ENCODE measurements at regions not wholly inside any gene's neighbourhood (a gene's known extent, or its start where the extent isn't known, plus 50 kb on each side); places are given as distances from the start of the nearest gene placed in this dataset.

DNA sequence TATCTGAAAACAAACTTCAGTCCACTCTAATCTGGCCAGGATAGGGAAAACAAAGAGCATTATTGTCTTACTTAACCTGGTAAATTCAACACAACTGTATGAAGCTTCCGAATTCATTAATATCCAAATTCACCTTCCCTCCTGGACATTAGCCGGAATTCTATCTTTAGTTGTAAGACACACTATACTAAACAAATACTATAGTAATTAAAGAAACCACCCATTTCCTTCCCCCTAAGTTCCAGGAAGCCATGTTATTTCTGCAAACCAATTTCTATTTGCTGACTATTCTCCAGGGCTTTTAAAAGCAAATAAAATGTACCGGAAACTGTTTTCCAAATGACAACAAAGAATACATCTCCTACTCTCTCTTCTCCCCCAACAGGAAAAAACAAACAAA lies 122.7 kb upstream of the MDM1 start:
- TF ChIP-seq POLR2A (IDR thresholded peaks at IDR 0.05; ENCODE audit: low read depth, low read length) (no peak), POLR2AphosphoS5 (IDR thresholded peaks at IDR 0.05; ENCODE audit: low read depth, low read length) (no peak), TAF1 (IDR thresholded peaks at IDR 0.05; ENCODE audit: borderline replicate concordance, low read depth, low read length) (no peak)

All from GM12892 (cell line).